Esophagus squamous epithelium (tissue), 5 donors: ENCODE measurements at regions not wholly inside any gene's neighbourhood (a gene's known extent, or its start where the extent isn't known, plus 50 kb on each side); places are given as distances from the start of the nearest gene placed in this dataset.

Source experiments
- DNase-seq: peaks from one replicate; lab custom pipeline; 2025; lab: John Stamatoyannopoulos, UW
- H3K27ac ChIP-seq, 4 donors: fragments of 200-600 bp; sonication (generic); one replicate each; pipeline ENCODE4 v1.5.1; 2016 to 2019; ENCODE audit warnings: mild to moderate bottlenecking in 1 of 4
- H3K27me3 ChIP-seq, 4 donors: fragments of 200-600 bp; sonication (generic); 1 replicate in 3 of 4; 2 replicates in 1 of 4; pipeline versions ENCODE4 v1.5.1 to v1.6.0; 2017 to 2021; ENCODE audit warnings: antibody characterized with exemption in 1 of 4
- H3K36me3 ChIP-seq, 3 donors: fragments of 200-600 bp; sonication (generic); one replicate each; pipeline ENCODE4 v1.5.1; 2016 to 2019
- H3K4me1 ChIP-seq, 3 donors: fragments of 200-600 bp; sonication (generic); one replicate each; pipeline ENCODE4 v1.5.1; 2017 to 2019
- H3K4me3 ChIP-seq, 4 donors: fragments of 200-600 bp; sonication (generic); 1 replicate in 3 of 4; 2 replicates in 1 of 4; pipeline ENCODE4 v1.5.1; 2016 to 2019; ENCODE audit warnings: mild to moderate bottlenecking in 2 of 4, moderate library complexity in 1 of 4
- H3K9me3 ChIP-seq, 3 donors: fragments of 200-600 bp; sonication (generic); one replicate each; pipeline ENCODE4 v1.5.1; 2016 to 2019
- CTCF ChIP-seq, 6 experiments: fragments of 450-650 bp in 4 of 6; fragments of 200-600 bp in 2 of 6; sonication (generic) in 2 of 6; IDR thresholded peaks; one replicate each; pipeline ENCODE4 v1.5.1; 2016 to 2019; ENCODE audit warnings: antibody characterized with exemption in 6 of 6, mild to moderate bottlenecking in 4 of 6, moderate library complexity in 4 of 6
- POLR2A ChIP-seq, 4 donors: fragments of 450-650 bp; IDR thresholded peaks; one replicate each; pipeline ENCODE4 v1.6.1; 2017; ENCODE audit warnings: antibody characterized with exemption in 4 of 4, mild to moderate bottlenecking in 4 of 4, moderate library complexity in 3 of 4
- WGBS, 2 donors: methylation state at CpG; one replicate each; pipeline ENCODE4 v1.1.5; 2018; 5-methylcytosine and 5-hydroxymethylcytosine counted together
- intact Hi-C: fragments of 100-400 bp; cut with DNase I; formaldehyde crosslinking; loops from one replicate; pipeline ENCODE4 v1.15.0; 2022
- donor health status: DM: yes; HTN: yes; CAD: no.

DNA sequence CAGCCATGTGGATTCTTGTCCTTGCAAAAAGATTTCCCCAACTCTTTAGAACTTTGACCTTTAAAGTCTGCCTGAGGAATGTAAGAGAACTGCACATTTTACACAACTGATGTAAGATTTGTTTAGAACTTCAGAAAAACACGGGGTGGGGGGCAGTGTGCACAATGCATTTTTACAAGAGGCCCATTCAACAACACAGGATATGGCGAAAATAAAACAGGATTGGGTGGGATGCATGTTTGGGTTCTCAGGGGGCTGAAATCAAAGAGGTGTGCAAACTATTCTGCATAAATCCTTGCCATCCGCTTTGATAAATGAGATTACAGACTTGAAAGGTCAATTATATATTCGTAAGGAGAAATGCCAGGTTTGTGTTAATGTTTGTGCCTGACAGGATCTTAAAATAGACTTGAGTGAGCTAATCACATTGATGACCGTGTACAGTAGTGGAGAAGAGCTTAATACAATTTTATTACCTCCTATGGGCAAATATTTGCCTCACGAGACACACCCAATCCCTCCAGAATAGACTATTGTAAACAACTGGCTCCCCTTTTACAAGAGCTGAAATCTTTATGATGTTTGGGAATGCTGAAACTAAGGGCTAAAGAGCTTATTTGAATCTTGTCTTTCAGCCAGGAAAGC, 184.1 kb upstream of the LEF1 start:
- Histone ChIP-seq H3K27me3 (no peaks in the 10 kb centered on the region), H3K27ac (no peak overlapping the region), H3K36me3 (no peaks in the 10 kb centered on the region), H3K4me1 (peaks cover 0 to 30% (median 0%) of the 10 kb centered on the region in 3 donors), H3K9me3 (no peaks in the 10 kb centered on the region), H3K4me3 (no peak overlapping the region)
- no peak for DNase-seq
- intact Hi-C loops: no loop called here
- 34 to 42% methylated on average over 6 of the region's 6 CpGs for WGBS, 2 donors
- no peak for TF ChIP-seq POLR2A (IDR thresholded peaks at IDR 0.05)
- TF ChIP-seq CTCF (IDR thresholded peaks at IDR 0.05): no peak

DNA sequence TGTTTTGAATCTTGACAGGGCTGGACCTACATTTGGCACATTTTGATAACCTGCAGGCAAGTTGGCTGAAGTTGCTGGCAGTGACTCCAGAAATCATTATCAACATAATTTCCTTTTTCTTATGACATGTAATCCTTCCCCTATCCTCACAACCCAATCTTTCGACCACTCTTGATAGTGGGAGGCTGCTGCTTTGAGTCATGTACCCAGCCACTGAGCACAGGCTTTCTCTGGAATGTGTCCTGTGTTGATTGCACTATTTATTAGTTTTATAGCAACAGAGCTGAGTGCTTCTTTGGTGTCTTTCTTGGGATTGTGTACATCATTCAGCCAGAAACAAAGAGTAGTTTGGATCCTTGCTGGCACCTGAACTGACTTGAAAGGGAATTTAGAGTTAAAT, 183.1 kb upstream of the LEF1 start:
- no peak overlapping the region for H3K4me3 ChIP-seq
- no peak for DNase-seq
- no peak overlapping the region for H3K27ac ChIP-seq
- H3K9me3 ChIP-seq: no peaks in the 10 kb centered on the region
- H3K4me1 ChIP-seq: peaks cover 0 to 30% (median 0%) of the 10 kb centered on the region in 3 donors
- intact Hi-C loops: no loop called here
- H3K27me3 ChIP-seq: no peaks in the 10 kb centered on the region
- TF ChIP-seq CTCF (IDR thresholded peaks at IDR 0.05): no peak
- TF ChIP-seq POLR2A (IDR thresholded peaks at IDR 0.05): no peak
- WGBS, 2 donors: 14 to 29% methylated on average over 1 of the region's 1 CpG
- H3K36me3 ChIP-seq: no peaks in the 10 kb centered on the region

DNA sequence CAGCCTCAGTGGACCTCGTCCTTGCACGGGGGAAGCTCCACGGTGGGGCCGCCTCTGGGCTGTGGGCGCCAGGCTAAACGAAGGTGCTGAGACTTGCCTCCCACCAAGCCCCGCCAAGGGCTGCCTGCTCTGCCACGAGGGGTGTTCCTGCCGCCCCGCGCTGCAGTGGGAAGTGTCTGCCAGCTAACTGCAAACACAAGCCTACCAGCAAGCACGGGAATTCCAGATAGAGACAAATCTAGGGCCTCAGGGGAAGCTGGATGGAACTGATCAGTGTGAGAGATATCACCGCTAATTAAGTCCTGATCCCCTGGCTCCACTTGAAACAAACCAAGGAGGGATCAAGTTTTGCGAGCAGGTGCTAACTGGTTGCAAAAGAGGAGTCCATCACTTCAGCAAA, 181.6 kb upstream of the LEF1 start:
- no peak overlapping the region for H3K4me3 ChIP-seq
- TF ChIP-seq POLR2A (IDR thresholded peaks at IDR 0.05) (no peak), CTCF (IDR thresholded peaks at IDR 0.05) (no peak)
- no peaks in the 10 kb centered on the region for H3K9me3 ChIP-seq
- H3K36me3 ChIP-seq: no peaks in the 10 kb centered on the region
- peaks cover 0 to 30% (median 0%) of the 10 kb centered on the region in 3 donors for H3K4me1 ChIP-seq
- intact Hi-C loops: no loop called here
- no peak for DNase-seq
- WGBS, 2 donors: 9 to 50% methylated on average over 2 to 4 of the region's 14 CpGs
- H3K27ac ChIP-seq: no peak overlapping the region
- H3K27me3 ChIP-seq: no peaks in the 10 kb centered on the region

DNA sequence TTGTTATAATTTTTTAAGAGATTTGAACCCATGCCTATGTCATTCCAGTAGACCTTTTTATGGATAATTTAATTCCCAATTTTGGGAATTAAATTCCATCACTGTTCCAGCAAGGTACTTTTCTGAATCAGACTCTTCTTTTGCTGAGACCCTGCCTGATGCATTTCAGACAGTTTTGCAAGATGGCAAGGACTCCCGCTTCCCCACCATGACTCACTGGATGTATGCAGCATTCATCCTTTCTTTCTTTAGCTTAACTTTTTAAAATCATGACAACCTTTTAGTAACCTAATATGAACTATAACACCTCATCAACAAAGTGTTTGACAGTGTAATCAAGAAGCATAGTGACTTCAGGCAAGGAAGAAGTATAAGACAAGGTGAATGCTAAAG, 178.1 kb upstream of the LEF1 start:
- Histone ChIP-seq H3K4me3 (no peak overlapping the region), H3K27ac (no peak overlapping the region), H3K36me3 (no peaks in the 10 kb centered on the region), H3K4me1 (peaks cover 0 to 16% (median 0%) of the 10 kb centered on the region in 3 donors), H3K9me3 (no peaks in the 10 kb centered on the region), H3K27me3 (no peaks in the 10 kb centered on the region)
- intact Hi-C loops: no loop called here
- TF ChIP-seq POLR2A (IDR thresholded peaks at IDR 0.05) (no peak), CTCF (IDR thresholded peaks at IDR 0.05) (no peak)
- WGBS, 2 donors: 71 to 94% methylated on average over 1 of the region's 1 CpG
- no peak for DNase-seq

- TF ChIP-seq POLR2A (IDR thresholded peaks at IDR 0.05) (no peak), CTCF (IDR thresholded peaks at IDR 0.05) (no peak)
- H3K9me3 ChIP-seq: no peaks in the 10 kb centered on the region
- no peak overlapping the region for H3K4me3 ChIP-seq
- intact Hi-C loops: no loop called here
- H3K36me3 ChIP-seq: no peaks in the 10 kb centered on the region
- WGBS, 2 donors: 70 to 87% methylated on average over 2 of the region's 2 CpGs
- DNase-seq: no peak
- no peak overlapping the region for H3K27ac ChIP-seq
- H3K4me1 ChIP-seq: peaks cover 0 to 10% (median 0%) of the 10 kb centered on the region in 3 donors
- no peaks in the 10 kb centered on the region for H3K27me3 ChIP-seq
Measured at GRCh38 chr4:108345862-108346817, 177.4 kb upstream of the LEF1 start.
